ENCODE measurements at regions not wholly inside any gene's neighbourhood (a gene's known extent, or its start where the extent isn't known, plus 50 kb on each side); places are given as distances from the start of the nearest gene placed in this dataset.

- Histone ChIP-seq H3K79me1 (replicated peaks; ENCODE audit: low read length, poor library complexity, severe bottlenecking) (no peaks in the 10 kb centered on the region), H3K4ac (ENCODE audit: low read depth in 1 of 2, low read length in 2 of 2) (no peak overlapping the region), H3K23ac (ENCODE audit: low read length in 2 of 2) (no peak overlapping the region), H3K27ac (ENCODE audit: low read length, poor library complexity, severe bottlenecking) (no peak overlapping the region), H4K8ac (ENCODE audit: low read length) (no peak overlapping the region), H3K27me3 (ENCODE audit: control insufficient read depth in 1 of 2, insufficient read depth in 1 of 2, low read length in 2 of 2) (no peaks in the 10 kb centered on the region), H3K4me3 (ENCODE audit: insufficient read depth in 1 of 2, low read depth in 1 of 2, low read length in 2 of 2) (no peak overlapping the region), H3K9ac (ENCODE audit: low read length) (no peak overlapping the region), H3K9me3 (ENCODE audit: control insufficient read depth, low read length) (no peaks in the 10 kb centered on the region), H3K18ac (ENCODE audit: low read depth in 1 of 2, low read length in 2 of 2) (no peak overlapping the region), H2BK15ac (ENCODE audit: low read depth, poor library complexity, severe bottlenecking) (no peak overlapping the region), H2AFZ (ENCODE audit: low read depth, low read length) (no peak overlapping the region), H3K4me2 (ENCODE audit: low read length, poor library complexity, severe bottlenecking) (no peak overlapping the region), H2AK5ac (ENCODE audit: low read length, severe bottlenecking) (no peak overlapping the region), H2BK120ac (ENCODE audit: low read depth, low read length) (no peak overlapping the region), H2BK5ac (ENCODE audit: low read depth, low read length, poor library complexity, severe bottlenecking) (no peak overlapping the region), H2BK12ac (ENCODE audit: low read length in 2 of 2) (no peak overlapping the region), H3K14ac (ENCODE audit: low read length in 2 of 2) (no peak overlapping the region), H3K4me1 (ENCODE audit: control insufficient read depth, insufficient read depth, low read depth, low read length) (peaks cover 2% of the 10 kb centered on the region), H4K91ac (ENCODE audit: low read length) (no peak overlapping the region), H3K36me3 (ENCODE audit: control insufficient read depth in 1 of 2, insufficient read depth in 2 of 2, low read depth in 1 of 2, low read length in 2 of 2) (no peaks in the 10 kb centered on the region)
- peak; percentile 1 for DNase-seq
- WGBS: 57% methylated on average over 1 of the region's 2 CpGs
Measured at GRCh38 chr3:182133752-182134151, 422.0 kb downstream of the SOX2 start.

- no peak overlapping the region for H3K18ac ChIP-seq (ENCODE audit: low read depth in 1 of 2, low read length in 2 of 2)
- H3K4me3 ChIP-seq (ENCODE audit: insufficient read depth in 1 of 2, low read depth in 1 of 2, low read length in 2 of 2): no peak overlapping the region
- H4K8ac ChIP-seq (ENCODE audit: low read length): no peak overlapping the region
- no peak overlapping the region for H3K4me2 ChIP-seq (ENCODE audit: low read length, poor library complexity, severe bottlenecking)
- no peak for DNase-seq
- no peak overlapping the region for H2AFZ ChIP-seq (ENCODE audit: low read depth, low read length)
- H3K9ac ChIP-seq (ENCODE audit: low read length): no peak overlapping the region
- H3K36me3 ChIP-seq (ENCODE audit: control insufficient read depth in 1 of 2, insufficient read depth in 2 of 2, low read depth in 1 of 2, low read length in 2 of 2): no peaks in the 10 kb centered on the region
- H2AK5ac ChIP-seq (ENCODE audit: low read length, severe bottlenecking): no peak overlapping the region
- no peaks in the 10 kb centered on the region for H3K27me3 ChIP-seq (ENCODE audit: control insufficient read depth in 1 of 2, insufficient read depth in 1 of 2, low read length in 2 of 2)
- no peak overlapping the region for H2BK15ac ChIP-seq (ENCODE audit: low read depth, poor library complexity, severe bottlenecking)
- no peak overlapping the region for H3K14ac ChIP-seq (ENCODE audit: low read length in 2 of 2)
- no peak overlapping the region for H3K23ac ChIP-seq (ENCODE audit: low read length in 2 of 2)
- H3K9me3 ChIP-seq (ENCODE audit: control insufficient read depth, low read length): no peaks in the 10 kb centered on the region
- no peak overlapping the region for H2BK12ac ChIP-seq (ENCODE audit: low read length in 2 of 2)
- peaks cover 2% of the 10 kb centered on the region for H3K4me1 ChIP-seq (ENCODE audit: control insufficient read depth, insufficient read depth, low read depth, low read length)
- H3K79me1 ChIP-seq (replicated peaks; ENCODE audit: low read length, poor library complexity, severe bottlenecking): no peaks in the 10 kb centered on the region
- WGBS: 88% methylated on average over 1 of the region's 2 CpGs
- H3K27ac ChIP-seq (ENCODE audit: low read length, poor library complexity, severe bottlenecking): no peak overlapping the region
- no peak overlapping the region for H4K91ac ChIP-seq (ENCODE audit: low read length)
- no peak overlapping the region for H2BK120ac ChIP-seq (ENCODE audit: low read depth, low read length)
- H2BK5ac ChIP-seq (ENCODE audit: low read depth, low read length, poor library complexity, severe bottlenecking): no peak overlapping the region
- H3K4ac ChIP-seq (ENCODE audit: low read depth in 1 of 2, low read length in 2 of 2): no peak overlapping the region
Measured at GRCh38 chr3:182135056-182135455, 423.3 kb downstream of the SOX2 start.

- Histone ChIP-seq H2BK5ac (ENCODE audit: low read depth, low read length, poor library complexity, severe bottlenecking) (no peak overlapping the region), H3K14ac (ENCODE audit: low read length in 2 of 2) (no peak overlapping the region), H4K91ac (ENCODE audit: low read length) (no peak overlapping the region), H3K79me1 (replicated peaks; ENCODE audit: low read length, poor library complexity, severe bottlenecking) (no peaks in the 10 kb centered on the region), H4K8ac (ENCODE audit: low read length) (no peak overlapping the region), H2AFZ (ENCODE audit: low read depth, low read length) (no peak overlapping the region), H2BK120ac (ENCODE audit: low read depth, low read length) (no peak overlapping the region), H3K4ac (ENCODE audit: low read depth in 1 of 2, low read length in 2 of 2) (no peak overlapping the region), H3K27me3 (ENCODE audit: control insufficient read depth in 1 of 2, insufficient read depth in 1 of 2, low read length in 2 of 2) (no peaks in the 10 kb centered on the region), H3K4me1 (ENCODE audit: control insufficient read depth, insufficient read depth, low read depth, low read length) (peaks cover 2% of the 10 kb centered on the region), H3K9ac (ENCODE audit: low read length) (no peak overlapping the region), H2AK5ac (ENCODE audit: low read length, severe bottlenecking) (no peak overlapping the region), H2BK12ac (ENCODE audit: low read length in 2 of 2) (no peak overlapping the region), H3K9me3 (ENCODE audit: control insufficient read depth, low read length) (no peaks in the 10 kb centered on the region), H3K27ac (ENCODE audit: low read length, poor library complexity, severe bottlenecking) (no peak overlapping the region), H2BK15ac (ENCODE audit: low read depth, poor library complexity, severe bottlenecking) (no peak overlapping the region), H3K4me3 (ENCODE audit: insufficient read depth in 1 of 2, low read depth in 1 of 2, low read length in 2 of 2) (no peak overlapping the region), H3K18ac (ENCODE audit: low read depth in 1 of 2, low read length in 2 of 2) (no peak overlapping the region), H3K23ac (ENCODE audit: low read length in 2 of 2) (no peak overlapping the region), H3K4me2 (ENCODE audit: low read length, poor library complexity, severe bottlenecking) (no peak overlapping the region), H3K36me3 (ENCODE audit: control insufficient read depth in 1 of 2, insufficient read depth in 2 of 2, low read depth in 1 of 2, low read length in 2 of 2) (no peaks in the 10 kb centered on the region)
- 73% methylated on average over 3 of the region's 6 CpGs for WGBS
- no peak for DNase-seq
Measured at GRCh38 chr3:182136008-182136910, 424.5 kb downstream of the SOX2 start.

GRCh38 chr3:182138393-182138792, 426.7 kb downstream of the SOX2 start:
- WGBS: no CpG with 5 or more reads among the region's 1 CpG
- Histone ChIP-seq H3K4me2 (ENCODE audit: low read length, poor library complexity, severe bottlenecking) (no peak overlapping the region), H3K9ac (ENCODE audit: low read length) (no peak overlapping the region), H2BK120ac (ENCODE audit: low read depth, low read length) (no peak overlapping the region), H3K9me3 (ENCODE audit: control insufficient read depth, low read length) (no peaks in the 10 kb centered on the region), H3K4me1 (ENCODE audit: control insufficient read depth, insufficient read depth, low read depth, low read length) (peaks cover 2% of the 10 kb centered on the region), H4K8ac (ENCODE audit: low read length) (no peak overlapping the region), H3K4ac (ENCODE audit: low read depth in 1 of 2, low read length in 2 of 2) (no peak overlapping the region), H4K91ac (ENCODE audit: low read length) (no peak overlapping the region), H3K4me3 (ENCODE audit: insufficient read depth in 1 of 2, low read depth in 1 of 2, low read length in 2 of 2) (no peak overlapping the region), H3K36me3 (ENCODE audit: control insufficient read depth in 1 of 2, insufficient read depth in 2 of 2, low read depth in 1 of 2, low read length in 2 of 2) (no peaks in the 10 kb centered on the region), H2BK5ac (ENCODE audit: low read depth, low read length, poor library complexity, severe bottlenecking) (no peak overlapping the region), H3K14ac (ENCODE audit: low read length in 2 of 2) (no peak overlapping the region), H2AFZ (ENCODE audit: low read depth, low read length) (no peak overlapping the region), H2AK5ac (ENCODE audit: low read length, severe bottlenecking) (no peak overlapping the region), H3K27ac (ENCODE audit: low read length, poor library complexity, severe bottlenecking) (no peak overlapping the region), H3K23ac (ENCODE audit: low read length in 2 of 2) (no peak overlapping the region), H2BK12ac (ENCODE audit: low read length in 2 of 2) (no peak overlapping the region), H2BK15ac (ENCODE audit: low read depth, poor library complexity, severe bottlenecking) (no peak overlapping the region), H3K79me1 (replicated peaks; ENCODE audit: low read length, poor library complexity, severe bottlenecking) (no peaks in the 10 kb centered on the region), H3K27me3 (ENCODE audit: control insufficient read depth in 1 of 2, insufficient read depth in 1 of 2, low read length in 2 of 2) (no peaks in the 10 kb centered on the region), H3K18ac (ENCODE audit: low read depth in 1 of 2, low read length in 2 of 2) (no peak overlapping the region)
- DNase-seq: no peak
